Mesothelial cell of epicardium (in vitro differentiated cells): ENCODE measurements at regions not wholly inside any gene's neighbourhood (a gene's known extent, or its start where the extent isn't known, plus 50 kb on each side); places are given as distances from the start of the nearest gene placed in this dataset.

ENCODE experiments used
- DNase-seq, 2 experiments: peaks; one replicate each; pipeline ENCODE4 v3.0.0; 2021; ENCODE audit warnings: low spot score in 2 of 2; ENCODE audit not compliant: unreplicated experiment in 2 of 2
- H3K27ac Mint-ChIP-seq: 2 replicates; pipeline ENCODE4 v1.8.0; 2021; ENCODE audit warnings: mixed read lengths
- H3K27me3 Mint-ChIP-seq: 2 replicates; pipeline ENCODE4 v1.8.0; 2021; ENCODE audit warnings: low read depth, mixed read lengths
- H3K36me3 Mint-ChIP-seq: 2 replicates; pipeline ENCODE4 v1.8.0; 2021; ENCODE audit warnings: mixed read lengths
- H3K4me1 Mint-ChIP-seq: 2 replicates; pipeline ENCODE4 v1.8.0; 2021; ENCODE audit warnings: mixed read lengths
- H3K4me3 Mint-ChIP-seq: 2 replicates; pipeline ENCODE4 v1.8.0; 2021; ENCODE audit warnings: mild to moderate bottlenecking, moderate library complexity, mixed read lengths
- H3K9me3 Mint-ChIP-seq: 2 replicates; pipeline ENCODE4 v1.8.0; 2021; ENCODE audit warnings: mixed read lengths
- TF ChIP-seq, protein P1 (sequence below): fragments of 200-600 bp; sonication (generic); IDR thresholded peaks from one replicate; pipeline ENCODE4 v1.5.0; 2021; ENCODE audit warnings: antibody characterized with exemption; ENCODE audit not compliant: unreplicated experiment

DNA sequence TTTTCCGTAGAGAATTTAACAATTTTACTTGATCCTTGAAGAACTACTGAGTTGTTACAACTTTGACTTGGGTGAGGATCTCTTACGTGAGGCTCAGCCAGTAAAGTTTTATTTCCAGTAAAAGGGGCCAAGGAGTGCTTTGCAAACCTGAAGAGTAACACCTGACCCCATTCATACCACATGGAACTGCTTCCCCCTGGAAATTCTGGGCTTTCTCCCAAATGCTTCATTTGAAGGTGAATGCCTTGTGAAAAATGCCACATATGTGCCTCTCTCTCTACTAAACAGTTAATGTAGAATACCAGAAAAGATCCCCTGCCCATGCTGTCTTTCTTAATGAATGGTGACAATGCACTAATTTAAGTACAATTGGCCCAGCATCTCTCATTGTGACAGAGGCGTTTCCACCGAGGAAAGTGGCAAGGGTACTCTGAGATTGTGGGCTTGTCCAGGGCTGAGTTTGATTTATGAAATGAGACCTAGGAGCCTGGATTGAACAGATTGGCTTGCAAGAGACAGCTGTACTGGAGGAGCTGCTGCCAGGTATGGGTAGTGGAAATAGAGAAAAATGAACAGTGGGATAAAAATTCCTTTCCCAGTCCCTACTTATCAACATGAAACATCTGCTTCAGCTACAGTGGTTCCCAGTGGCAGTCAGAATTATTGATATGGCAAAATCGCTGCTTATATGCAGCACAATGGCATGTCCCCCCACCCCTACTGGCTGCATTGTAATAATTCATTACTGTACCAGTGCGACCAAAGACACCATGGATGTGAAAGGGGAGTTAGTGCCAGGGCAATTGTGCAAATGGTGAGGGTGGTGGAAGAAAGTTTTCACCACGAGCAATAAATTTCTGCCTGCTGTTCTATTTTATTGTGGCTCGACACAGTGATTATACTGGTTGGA lies 843.7 kb upstream of the WWC1 start:
- H3K27ac Mint-ChIP-seq = no peak overlapping the region

DNA sequence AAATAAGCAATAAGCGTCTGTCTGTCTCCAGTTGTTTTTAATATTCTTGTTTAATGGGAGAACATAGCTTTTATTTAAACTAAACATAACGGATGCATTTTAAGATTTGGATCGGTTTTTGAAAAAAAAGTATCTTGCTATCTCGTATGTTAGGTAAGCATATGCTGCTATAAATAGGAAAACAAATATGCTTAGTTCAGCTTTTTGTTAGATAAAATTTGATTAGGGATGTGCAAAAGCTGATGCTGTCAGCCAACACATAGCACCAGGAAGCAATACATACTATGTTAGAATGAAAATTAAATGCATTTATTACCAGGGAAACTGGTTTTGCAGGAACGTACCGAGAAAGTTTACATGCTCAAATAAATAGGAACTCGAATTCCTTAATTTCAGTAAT lies 843.1 kb upstream of the WWC1 start:
- no peaks in the 10 kb centered on the region for H3K36me3 Mint-ChIP-seq
- no peak overlapping the region for H3K4me3 Mint-ChIP-seq
- DNase-seq = no peak
- TF ChIP-seq, protein P1, sequence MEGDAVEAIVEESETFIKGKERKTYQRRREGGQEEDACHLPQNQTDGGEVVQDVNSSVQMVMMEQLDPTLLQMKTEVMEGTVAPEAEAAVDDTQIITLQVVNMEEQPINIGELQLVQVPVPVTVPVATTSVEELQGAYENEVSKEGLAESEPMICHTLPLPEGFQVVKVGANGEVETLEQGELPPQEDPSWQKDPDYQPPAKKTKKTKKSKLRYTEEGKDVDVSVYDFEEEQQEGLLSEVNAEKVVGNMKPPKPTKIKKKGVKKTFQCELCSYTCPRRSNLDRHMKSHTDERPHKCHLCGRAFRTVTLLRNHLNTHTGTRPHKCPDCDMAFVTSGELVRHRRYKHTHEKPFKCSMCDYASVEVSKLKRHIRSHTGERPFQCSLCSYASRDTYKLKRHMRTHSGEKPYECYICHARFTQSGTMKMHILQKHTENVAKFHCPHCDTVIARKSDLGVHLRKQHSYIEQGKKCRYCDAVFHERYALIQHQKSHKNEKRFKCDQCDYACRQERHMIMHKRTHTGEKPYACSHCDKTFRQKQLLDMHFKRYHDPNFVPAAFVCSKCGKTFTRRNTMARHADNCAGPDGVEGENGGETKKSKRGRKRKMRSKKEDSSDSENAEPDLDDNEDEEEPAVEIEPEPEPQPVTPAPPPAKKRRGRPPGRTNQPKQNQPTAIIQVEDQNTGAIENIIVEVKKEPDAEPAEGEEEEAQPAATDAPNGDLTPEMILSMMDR = no peak
- H3K9me3 Mint-ChIP-seq = no peaks in the 10 kb centered on the region
- H3K27me3 Mint-ChIP-seq = no peaks in the 10 kb centered on the region
- no peak overlapping the region for H3K27ac Mint-ChIP-seq
- H3K4me1 Mint-ChIP-seq = peaks cover 19% of the 10 kb centered on the region

More for the DNA sequence above, 843.7 kb upstream of the WWC1 start:
- Mint-ChIP-seq H3K4me3 (no peak overlapping the region), H3K9me3 (no peaks in the 10 kb centered on the region), H3K4me1 (peaks cover 19% of the 10 kb centered on the region), H3K36me3 (no peaks in the 10 kb centered on the region), H3K27me3 (no peaks in the 10 kb centered on the region)
- DNase-seq = no peak
- TF ChIP-seq, protein P1 = no peak

DNA sequence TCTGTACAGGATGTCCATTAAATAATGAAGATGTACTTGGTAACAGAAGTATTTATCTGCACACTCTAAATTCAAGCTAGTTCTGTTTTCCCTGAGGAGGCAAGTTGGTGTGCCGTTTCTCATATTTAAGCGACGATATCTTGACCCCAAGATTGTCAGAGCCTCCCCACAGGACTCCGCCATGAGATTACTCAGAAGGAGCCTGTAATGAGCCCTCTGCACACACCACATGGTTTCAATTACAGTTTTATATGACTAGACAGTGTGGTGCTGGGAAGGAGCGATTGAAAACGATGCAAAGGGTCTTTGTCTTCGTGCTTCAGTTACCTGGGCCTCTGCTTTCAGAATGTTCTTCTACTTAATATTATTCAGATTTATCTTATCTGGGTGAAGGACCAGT lies 840.4 kb upstream of the WWC1 start:
- no peaks in the 10 kb centered on the region for H3K36me3 Mint-ChIP-seq
- TF ChIP-seq, protein P1 = no peak
- no peak overlapping the region for H3K4me3 Mint-ChIP-seq
- H3K27ac Mint-ChIP-seq = no peak overlapping the region
- no peaks in the 10 kb centered on the region for H3K9me3 Mint-ChIP-seq
- no peaks in the 10 kb centered on the region for H3K27me3 Mint-ChIP-seq
- DNase-seq = no peak
- peaks cover 22% of the 10 kb centered on the region for H3K4me1 Mint-ChIP-seq

DNA sequence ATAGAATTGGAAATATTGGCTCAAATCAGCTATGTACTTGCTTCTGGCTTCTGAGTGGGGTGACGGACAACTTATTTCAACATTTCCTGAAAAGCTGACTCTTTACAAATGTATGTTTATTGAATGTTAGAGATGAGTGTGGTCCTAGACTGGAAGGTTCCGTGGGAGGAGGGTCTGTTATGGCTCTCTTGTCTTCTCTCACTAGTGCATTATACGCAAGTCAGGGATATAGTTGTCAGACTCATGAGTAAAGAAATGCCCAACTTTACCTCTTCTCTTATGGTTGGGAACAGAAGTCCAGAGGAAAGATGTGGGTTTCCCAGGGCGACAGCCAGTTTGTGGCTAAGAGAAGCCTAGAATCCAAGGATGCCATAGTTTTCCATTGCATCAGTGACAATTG lies 839.3 kb upstream of the WWC1 start:
- Mint-ChIP-seq H3K9me3 (no peaks in the 10 kb centered on the region), H3K27ac (no peak overlapping the region), H3K4me1 (peaks cover 22% of the 10 kb centered on the region), H3K36me3 (no peaks in the 10 kb centered on the region), H3K4me3 (no peak overlapping the region), H3K27me3 (no peaks in the 10 kb centered on the region)
- no peak for DNase-seq
- TF ChIP-seq, protein P1 = no peak

DNA sequence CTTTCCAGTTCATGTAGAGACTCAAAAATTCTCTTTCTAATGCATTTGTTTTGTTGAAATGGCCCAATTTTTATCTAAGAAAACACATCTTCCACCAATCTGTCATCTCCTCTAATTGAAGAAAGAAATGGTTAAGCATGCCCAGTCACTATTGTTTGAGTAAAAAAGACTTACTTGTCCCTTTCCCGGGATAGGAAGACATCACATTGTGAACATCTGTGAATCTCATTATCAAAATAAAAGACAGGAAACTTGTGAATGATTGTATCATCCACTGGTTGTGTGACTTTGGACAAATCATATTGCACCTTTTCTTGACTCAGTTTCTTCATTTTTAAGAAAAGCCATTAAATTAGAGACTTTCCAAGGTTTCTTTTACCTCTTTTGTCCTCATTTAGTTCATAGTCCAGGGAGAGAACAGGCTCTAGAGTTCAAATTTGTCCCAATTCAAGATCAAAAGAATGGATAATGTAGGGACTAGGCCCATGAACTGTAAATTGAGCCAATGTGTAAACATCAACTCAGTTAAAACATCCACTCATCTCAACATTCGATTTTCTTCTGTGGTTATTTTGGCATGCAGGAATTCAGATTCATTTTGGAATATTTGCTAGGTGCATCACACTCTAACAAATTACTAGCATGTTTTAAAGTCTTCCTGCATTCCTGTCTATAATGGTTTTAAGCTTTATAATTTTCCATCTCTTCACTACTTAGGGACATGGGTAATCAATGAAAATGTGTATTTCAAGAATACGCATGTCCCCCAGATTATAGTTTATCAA lies 838.0 kb upstream of the WWC1 start:
- Mint-ChIP-seq H3K4me1 (peaks cover 10% of the 10 kb centered on the region), H3K36me3 (no peaks in the 10 kb centered on the region), H3K9me3 (no peaks in the 10 kb centered on the region), H3K27me3 (no peaks in the 10 kb centered on the region), H3K27ac (no peak overlapping the region), H3K4me3 (no peak overlapping the region)
- DNase-seq = no peak
- TF ChIP-seq, protein P1 = no peak
